Body of pancreas (tissue), 4 donors: ENCODE measurements at regions not wholly inside any gene's neighbourhood (a gene's known extent, or its start where the extent isn't known, plus 50 kb on each side); places are given as distances from the start of the nearest gene placed in this dataset.

Experiments used
- CTCF ChIP-seq, 7 experiments: fragments of 450-650 bp in 4 of 7; fragments of 200-600 bp in 3 of 7; sonication (generic) in 3 of 7; IDR thresholded peaks; one replicate each; pipeline ENCODE4 v1.5.1; 2016 to 2019; ENCODE audit warnings: antibody characterized with exemption in 7 of 7
- POLR2A ChIP-seq, 3 donors: fragments of 450-650 bp; IDR thresholded peaks; one replicate each; pipeline ENCODE4 v1.6.1; 2016; ENCODE audit warnings: antibody characterized with exemption in 3 of 3, mild to moderate bottlenecking in 2 of 3

GRCh38 chr2:173434762-173435569 is 80.3 kb downstream of the CDCA7 start:
- TF ChIP-seq CTCF (IDR thresholded peaks at IDR 0.05) (no peak), POLR2A (IDR thresholded peaks at IDR 0.05) (no peak)
